GM23338 (cell line): ENCODE measurements at regions not wholly inside any gene's neighbourhood (a gene's known extent, or its start where the extent isn't known, plus 50 kb on each side); places are given as distances from the start of the nearest gene placed in this dataset.

Experiments used
- EZH2 ChIP-seq: fragments of 200-600 bp; sonication (generic); IDR thresholded peaks from one replicate; pipeline ENCODE4 v1.8.0; 2017; ENCODE audit warnings: antibody characterized with exemption, mild to moderate bottlenecking, low read depth; ENCODE audit not compliant: unreplicated experiment
- EZH2phosphoT487 ChIP-seq: fragments of 200-600 bp; sonication (generic); IDR thresholded peaks from one replicate; pipeline ENCODE4 v1.8.1; 2018; ENCODE audit warnings: antibody characterized with exemption; ENCODE audit not compliant: unreplicated experiment
- JUNB ChIP-seq: IDR thresholded peaks from one replicate; pipeline ENCODE4 v1.6.1; 2016; ENCODE audit warnings: antibody characterized with exemption; ENCODE audit not compliant: unreplicated experiment
- NANOG ChIP-seq: IDR thresholded peaks from 2 replicates; pipeline ENCODE4 v1.6.1; 2016; ENCODE audit warnings: antibody characterized with exemption, borderline replicate concordance
- POLR2AphosphoS5 ChIP-seq: IDR thresholded peaks from 2 replicates; pipeline ENCODE4 v1.6.1; 2016; ENCODE audit warnings: antibody characterized with exemption, low read depth
- ZNF331 ChIP-seq: fragments of 250-450 bp; sonication (Bioruptor Pico); IDR thresholded peaks from 2 replicates; pipeline ENCODE4 v1.5.0; 2020; ENCODE audit warnings: low read depth, mild to moderate bottlenecking, moderate library complexity
- TF ChIP-seq, protein P1 (sequence below), 2 experiments: fragments of 200-600 bp in 1 of 2; sonication (generic) in 1 of 2; conservative IDR thresholded peaks; 2 replicates each; pipeline versions ENCODE4 v1.5.1 to v1.6.1; 2016 to 2017; ENCODE audit warnings: antibody characterized with exemption in 2 of 2, low read depth in 2 of 2, mild to moderate bottlenecking in 2 of 2, moderate library complexity in 1 of 2
- TF ChIP-seq, protein P2 (sequence below): IDR thresholded peaks from one replicate; pipeline ENCODE4 v1.6.1; 2018; ENCODE audit warnings: antibody characterized with exemption; ENCODE audit not compliant: unreplicated experiment

DNA sequence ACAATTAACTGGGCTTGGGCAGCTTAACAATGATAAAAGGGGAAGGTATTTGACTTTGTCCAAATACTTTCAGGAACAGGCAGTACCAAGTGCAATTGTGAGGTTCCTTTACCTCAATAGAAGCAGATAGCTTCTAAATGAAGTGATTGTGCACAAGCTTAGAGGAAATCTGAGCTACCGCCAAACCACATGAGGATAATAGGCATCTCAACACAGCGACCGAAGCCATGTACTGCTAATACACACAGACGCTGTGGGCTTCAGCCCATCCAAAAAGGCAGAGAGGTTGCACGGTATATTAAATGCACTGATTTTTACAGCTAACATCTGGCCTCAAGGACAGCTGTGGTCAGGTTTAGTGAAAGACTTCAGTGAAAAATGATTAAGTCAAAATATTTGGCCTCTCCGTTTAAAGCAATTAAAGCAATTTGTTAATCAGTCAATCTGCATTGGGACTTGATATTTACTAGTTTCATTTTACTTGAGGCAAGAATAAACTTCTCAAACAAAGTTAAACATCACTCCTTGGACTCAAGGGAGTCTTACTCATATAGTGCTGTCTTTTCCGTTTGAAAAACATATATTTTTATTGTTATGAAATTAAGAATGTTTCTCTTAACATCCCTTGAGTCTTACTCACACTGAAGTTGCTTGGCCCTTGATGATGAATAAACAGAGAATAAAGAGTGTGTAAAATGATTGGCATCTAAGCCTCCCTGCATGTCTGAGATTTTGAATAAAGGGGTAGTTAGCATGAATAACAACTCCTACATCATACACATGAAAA lies 306.3 kb downstream of the C7orf25 start:
- TF ChIP-seq, protein P1, sequence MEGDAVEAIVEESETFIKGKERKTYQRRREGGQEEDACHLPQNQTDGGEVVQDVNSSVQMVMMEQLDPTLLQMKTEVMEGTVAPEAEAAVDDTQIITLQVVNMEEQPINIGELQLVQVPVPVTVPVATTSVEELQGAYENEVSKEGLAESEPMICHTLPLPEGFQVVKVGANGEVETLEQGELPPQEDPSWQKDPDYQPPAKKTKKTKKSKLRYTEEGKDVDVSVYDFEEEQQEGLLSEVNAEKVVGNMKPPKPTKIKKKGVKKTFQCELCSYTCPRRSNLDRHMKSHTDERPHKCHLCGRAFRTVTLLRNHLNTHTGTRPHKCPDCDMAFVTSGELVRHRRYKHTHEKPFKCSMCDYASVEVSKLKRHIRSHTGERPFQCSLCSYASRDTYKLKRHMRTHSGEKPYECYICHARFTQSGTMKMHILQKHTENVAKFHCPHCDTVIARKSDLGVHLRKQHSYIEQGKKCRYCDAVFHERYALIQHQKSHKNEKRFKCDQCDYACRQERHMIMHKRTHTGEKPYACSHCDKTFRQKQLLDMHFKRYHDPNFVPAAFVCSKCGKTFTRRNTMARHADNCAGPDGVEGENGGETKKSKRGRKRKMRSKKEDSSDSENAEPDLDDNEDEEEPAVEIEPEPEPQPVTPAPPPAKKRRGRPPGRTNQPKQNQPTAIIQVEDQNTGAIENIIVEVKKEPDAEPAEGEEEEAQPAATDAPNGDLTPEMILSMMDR (conservative IDR thresholded peaks at IDR 0.05; ENCODE audit: low read depth in 2 of 2): no peak
- TF ChIP-seq POLR2AphosphoS5 (no peak), EZH2phosphoT487 (no peak), EZH2 (no peak), JUNB (no peak), ZNF331 (CRISPR knock-in tag) (no peak), NANOG (no peak)
- TF ChIP-seq, protein P2, sequence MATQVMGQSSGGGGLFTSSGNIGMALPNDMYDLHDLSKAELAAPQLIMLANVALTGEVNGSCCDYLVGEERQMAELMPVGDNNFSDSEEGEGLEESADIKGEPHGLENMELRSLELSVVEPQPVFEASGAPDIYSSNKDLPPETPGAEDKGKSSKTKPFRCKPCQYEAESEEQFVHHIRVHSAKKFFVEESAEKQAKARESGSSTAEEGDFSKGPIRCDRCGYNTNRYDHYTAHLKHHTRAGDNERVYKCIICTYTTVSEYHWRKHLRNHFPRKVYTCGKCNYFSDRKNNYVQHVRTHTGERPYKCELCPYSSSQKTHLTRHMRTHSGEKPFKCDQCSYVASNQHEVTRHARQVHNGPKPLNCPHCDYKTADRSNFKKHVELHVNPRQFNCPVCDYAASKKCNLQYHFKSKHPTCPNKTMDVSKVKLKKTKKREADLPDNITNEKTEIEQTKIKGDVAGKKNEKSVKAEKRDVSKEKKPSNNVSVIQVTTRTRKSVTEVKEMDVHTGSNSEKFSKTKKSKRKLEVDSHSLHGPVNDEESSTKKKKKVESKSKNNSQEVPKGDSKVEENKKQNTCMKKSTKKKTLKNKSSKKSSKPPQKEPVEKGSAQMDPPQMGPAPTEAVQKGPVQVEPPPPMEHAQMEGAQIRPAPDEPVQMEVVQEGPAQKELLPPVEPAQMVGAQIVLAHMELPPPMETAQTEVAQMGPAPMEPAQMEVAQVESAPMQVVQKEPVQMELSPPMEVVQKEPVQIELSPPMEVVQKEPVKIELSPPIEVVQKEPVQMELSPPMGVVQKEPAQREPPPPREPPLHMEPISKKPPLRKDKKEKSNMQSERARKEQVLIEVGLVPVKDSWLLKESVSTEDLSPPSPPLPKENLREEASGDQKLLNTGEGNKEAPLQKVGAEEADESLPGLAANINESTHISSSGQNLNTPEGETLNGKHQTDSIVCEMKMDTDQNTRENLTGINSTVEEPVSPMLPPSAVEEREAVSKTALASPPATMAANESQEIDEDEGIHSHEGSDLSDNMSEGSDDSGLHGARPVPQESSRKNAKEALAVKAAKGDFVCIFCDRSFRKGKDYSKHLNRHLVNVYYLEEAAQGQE: no peak
